ENCODE measurements at regions not wholly inside any gene's neighbourhood (a gene's known extent, or its start where the extent isn't known, plus 50 kb on each side); places are given as distances from the start of the nearest gene placed in this dataset.

DNA sequence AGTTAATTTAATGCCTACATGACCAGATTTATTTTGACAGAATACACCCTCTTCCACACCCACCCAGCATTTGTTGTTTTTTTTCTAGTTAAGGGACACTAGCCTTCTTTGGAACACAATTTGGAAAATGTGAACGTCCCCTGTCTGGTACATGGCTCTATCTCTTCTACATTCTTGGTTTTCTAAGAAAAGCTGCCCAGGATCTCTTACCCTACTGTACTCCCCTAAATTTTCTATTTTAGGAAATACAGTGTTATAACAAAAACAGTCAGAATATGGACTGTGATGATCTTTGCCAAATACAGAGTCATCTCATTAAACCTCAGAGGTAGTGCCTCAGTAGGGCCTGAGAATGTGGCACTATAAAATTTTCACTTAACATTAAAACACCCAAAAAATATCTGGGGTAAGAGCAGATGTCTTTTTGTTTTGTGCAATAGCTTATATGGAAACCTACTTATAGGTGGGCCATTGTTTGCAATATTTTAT is 93.1 kb upstream of the SPON1 start:
- H3K4ac ChIP-seq (ENCODE audit: low read depth, low read length): no peak overlapping the region
- no CpG with 5 or more reads among the region's 1 CpG for WGBS (ENCODE audit: extremely low coverage, insufficient read length, low lambda C conversion rate)
- no peak overlapping the region for H2BK20ac ChIP-seq (ENCODE audit: low read depth, low read length, poor library complexity, severe bottlenecking)
- H2BK12ac ChIP-seq (ENCODE audit: insufficient read length, low read depth, low read length): no peak overlapping the region
- H2BK15ac ChIP-seq (ENCODE audit: low read depth, low read length): no peak overlapping the region
- H3K18ac ChIP-seq (ENCODE audit: insufficient read length, low read depth, low read length): no peak overlapping the region
- DNase-seq: no peak
- no peaks in the 10 kb centered on the region for H3K23me2 ChIP-seq (ENCODE audit: insufficient read length, low read depth, low read length, poor library complexity, severe bottlenecking)
- H3K36me3 Mint-ChIP-seq (ENCODE audit: insufficient read depth in 1 of 3, low read depth in 3 of 3): no peaks in the 10 kb centered on the region
- no peak overlapping the region for H3K14ac ChIP-seq (ENCODE audit: insufficient read depth, low read length)
- H3K56ac ChIP-seq (ENCODE audit: insufficient read length, low read depth, low read length): no peak overlapping the region
- no peaks in the 10 kb centered on the region for H3K27me3 ChIP-seq (ENCODE audit: insufficient read depth, low read length)
- no peak overlapping the region for H3K23ac ChIP-seq (ENCODE audit: insufficient read length, low read depth, low read length)
- H3K4me2 ChIP-seq (ENCODE audit: insufficient read depth, insufficient read length, low read length): no peak overlapping the region
- no peak overlapping the region for H2BK5ac ChIP-seq (ENCODE audit: insufficient read length, low read length)
- no peaks in the 10 kb centered on the region for H3K79me2 ChIP-seq (ENCODE audit: insufficient read depth, low read length)
- H3K27me3 Mint-ChIP-seq (ENCODE audit: low read depth): peaks cover 9% of the 10 kb centered on the region
- no peak overlapping the region for H3K27ac ChIP-seq (ENCODE audit: insufficient read length, low read depth, low read length)
- H3K9ac ChIP-seq (ENCODE audit: extremely low read depth, insufficient read length, low read length): no peak overlapping the region
- H3K27ac Mint-ChIP-seq: no peak overlapping the region
- no peak overlapping the region for H4K91ac ChIP-seq (ENCODE audit: insufficient read length, low read depth, low read length)
- no peaks in the 10 kb centered on the region for H4K20me1 ChIP-seq (ENCODE audit: control insufficient read depth, insufficient read depth, insufficient read length)
- no peak overlapping the region for H2AFZ ChIP-seq (ENCODE audit: low read length)
- H4K5ac ChIP-seq (ENCODE audit: insufficient read length, low read depth, low read length): no peak overlapping the region
- no peak overlapping the region for H4K8ac ChIP-seq (replicated peaks; ENCODE audit: insufficient read length, low read depth, low read length)
- no peaks in the 10 kb centered on the region for H3K79me1 ChIP-seq (ENCODE audit: insufficient read depth, low read depth, low read length, poor library complexity, severe bottlenecking)
- no peak overlapping the region for H2BK120ac ChIP-seq (ENCODE audit: low read depth, low read length, poor library complexity, severe bottlenecking)
- peaks cover 10% of the 10 kb centered on the region in 2 experiments for H3K4me1 Mint-ChIP-seq
- no peak overlapping the region for H3K4me3 Mint-ChIP-seq
- H3K4me1 ChIP-seq (ENCODE audit: insufficient read depth, low read length): 0 out of 2 replicates have a peak, but pooled peaks cover 3% of the 10 kb centered on the region
- H3K9me3 Mint-ChIP-seq: no peaks in the 10 kb centered on the region; a peak in 1 of 5 replicates
- no peak overlapping the region for H3T11ph ChIP-seq (ENCODE audit: low read length)
- H2AK5ac ChIP-seq (ENCODE audit: insufficient read length, low read length): no peak overlapping the region
- TF ChIP-seq, protein P1, sequence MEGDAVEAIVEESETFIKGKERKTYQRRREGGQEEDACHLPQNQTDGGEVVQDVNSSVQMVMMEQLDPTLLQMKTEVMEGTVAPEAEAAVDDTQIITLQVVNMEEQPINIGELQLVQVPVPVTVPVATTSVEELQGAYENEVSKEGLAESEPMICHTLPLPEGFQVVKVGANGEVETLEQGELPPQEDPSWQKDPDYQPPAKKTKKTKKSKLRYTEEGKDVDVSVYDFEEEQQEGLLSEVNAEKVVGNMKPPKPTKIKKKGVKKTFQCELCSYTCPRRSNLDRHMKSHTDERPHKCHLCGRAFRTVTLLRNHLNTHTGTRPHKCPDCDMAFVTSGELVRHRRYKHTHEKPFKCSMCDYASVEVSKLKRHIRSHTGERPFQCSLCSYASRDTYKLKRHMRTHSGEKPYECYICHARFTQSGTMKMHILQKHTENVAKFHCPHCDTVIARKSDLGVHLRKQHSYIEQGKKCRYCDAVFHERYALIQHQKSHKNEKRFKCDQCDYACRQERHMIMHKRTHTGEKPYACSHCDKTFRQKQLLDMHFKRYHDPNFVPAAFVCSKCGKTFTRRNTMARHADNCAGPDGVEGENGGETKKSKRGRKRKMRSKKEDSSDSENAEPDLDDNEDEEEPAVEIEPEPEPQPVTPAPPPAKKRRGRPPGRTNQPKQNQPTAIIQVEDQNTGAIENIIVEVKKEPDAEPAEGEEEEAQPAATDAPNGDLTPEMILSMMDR (conservative IDR thresholded peaks at IDR 0.05): no peak
- H3K9me3 ChIP-seq (ENCODE audit: control insufficient read depth, low read depth, low read length): no peaks in the 10 kb centered on the region

Measured in H9 (cell line).